SH-SY5Y (cell line): ENCODE measurements at regions not wholly inside any gene's neighbourhood (a gene's known extent, or its start where the extent isn't known, plus 50 kb on each side); places are given as distances from the start of the nearest gene placed in this dataset.

Experiments
- GATA2 ChIP-seq: IDR thresholded peaks from 2 replicates; pipeline ENCODE4 v1.6.1; 2011; ENCODE audit warnings: mild to moderate bottlenecking, low read depth, low read length
- GATA3 ChIP-seq: IDR thresholded peaks from 2 replicates; pipeline ENCODE4 v1.6.1; 2011; ENCODE audit warnings: low read depth, mild to moderate bottlenecking, low read length, moderate library complexity

DNA sequence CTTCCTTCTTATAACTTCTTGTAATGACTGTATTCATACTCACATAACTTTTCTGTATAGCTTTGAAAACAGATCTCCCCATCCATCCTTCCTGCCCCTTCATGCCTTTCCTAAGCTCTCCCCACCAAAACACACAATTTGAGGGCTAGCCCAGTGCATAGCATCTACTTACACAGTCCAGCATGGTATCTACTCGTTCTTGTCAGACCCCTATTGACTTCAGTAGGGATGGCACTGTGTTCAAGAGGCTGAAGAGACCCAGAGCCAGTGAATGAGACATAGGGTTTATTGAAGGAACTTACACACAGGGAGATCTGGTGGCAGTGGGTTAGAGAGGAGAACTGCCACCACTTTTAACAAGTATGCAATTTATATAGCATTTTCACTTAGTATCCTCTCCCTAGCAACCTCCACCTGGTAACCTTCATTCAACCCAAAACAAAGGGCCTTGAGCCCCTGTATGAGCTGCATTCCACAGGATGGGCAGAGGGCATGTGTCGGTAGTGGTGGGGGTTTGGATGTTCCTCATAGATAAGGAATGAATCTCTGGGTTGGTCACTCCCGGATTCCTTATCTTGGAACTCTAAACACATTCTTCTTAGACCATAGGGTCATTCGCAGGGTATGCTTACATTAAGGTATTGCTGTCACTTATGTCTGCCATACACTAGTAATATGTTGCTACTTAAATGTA is 64.9 kb upstream of the GNG12 start:
- TF ChIP-seq GATA3 (no peak), GATA2 (no peak)
